ENCODE measurements at regions not wholly inside any gene's neighbourhood (a gene's known extent, or its start where the extent isn't known, plus 50 kb on each side); places are given as distances from the start of the nearest gene placed in this dataset.

GRCh38 chr20:23279836-23280235 lies 70.8 kb upstream of the NXT1 start:
- no peak for DNase-seq (ENCODE audit: low read depth)

GRCh38 chr20:23278172-23278571 lies 72.4 kb upstream of the NXT1 start:
- no peak for DNase-seq (ENCODE audit: low read depth)

DNA sequence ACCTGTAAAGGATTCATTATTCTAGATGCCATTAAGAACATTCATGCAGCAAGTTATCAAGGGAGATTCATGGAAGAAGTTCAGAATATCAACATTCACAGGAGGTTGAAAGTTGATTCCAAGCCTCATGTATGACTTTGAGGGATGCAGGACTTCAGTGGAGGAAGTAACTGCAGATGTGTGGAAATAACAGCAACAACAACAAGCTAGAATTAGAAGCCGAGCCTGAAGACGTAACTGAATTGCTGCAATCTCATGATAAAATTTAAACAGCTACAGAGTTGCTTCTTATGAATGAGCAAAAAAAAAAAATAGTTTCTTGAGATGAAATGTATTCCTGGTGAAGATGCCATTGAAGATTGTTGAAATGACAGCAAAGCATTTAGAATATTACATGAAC lies 73.3 kb upstream of the NXT1 start:
- no peak for DNase-seq (ENCODE audit: low read depth)

GRCh38 chr20:23273776-23274175 lies 76.8 kb upstream of the NXT1 start:
- no peak for DNase-seq (ENCODE audit: low read depth)

DNA sequence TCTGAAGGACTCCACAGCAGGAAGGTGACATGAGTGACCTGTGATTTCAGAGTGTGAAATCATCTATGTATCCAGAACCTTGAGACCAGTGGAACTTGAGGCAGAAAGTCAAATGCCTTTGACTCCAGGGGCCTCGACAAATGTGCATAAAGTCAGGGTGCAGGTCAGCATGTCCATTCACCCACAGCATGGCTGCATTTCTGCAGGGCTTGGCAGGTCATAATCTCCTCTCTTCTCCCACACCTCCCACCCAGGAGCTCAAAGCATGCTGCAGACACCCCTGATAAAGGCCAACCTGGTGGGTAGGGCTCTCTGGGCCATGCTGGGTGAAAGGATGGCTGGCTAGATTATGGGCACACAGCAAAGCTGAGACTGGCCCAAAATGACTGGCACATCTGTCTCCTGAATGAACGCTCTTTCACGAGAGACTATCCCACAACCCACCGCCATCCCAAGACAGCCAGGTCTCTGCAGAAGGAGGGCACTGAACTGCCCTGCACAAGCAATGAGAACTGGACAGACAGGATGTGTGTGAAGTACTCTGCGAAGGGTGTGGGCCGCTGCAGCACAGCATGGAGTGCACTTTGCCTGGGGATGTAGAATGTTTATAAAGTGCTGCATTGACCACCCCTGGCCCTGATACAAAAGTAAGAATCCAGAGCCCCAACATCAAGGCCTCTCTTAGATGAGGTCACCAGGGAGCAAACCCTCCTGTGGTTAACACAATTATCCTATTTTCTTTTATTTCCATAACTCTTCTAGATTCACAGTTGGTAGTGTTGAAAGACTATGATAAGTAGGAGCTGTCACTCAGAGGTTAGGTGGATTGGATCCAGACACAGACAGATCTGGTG lies 78.2 kb upstream of the NXT1 start:
- DNase-seq (ENCODE audit: low read depth), result no peak

DNA sequence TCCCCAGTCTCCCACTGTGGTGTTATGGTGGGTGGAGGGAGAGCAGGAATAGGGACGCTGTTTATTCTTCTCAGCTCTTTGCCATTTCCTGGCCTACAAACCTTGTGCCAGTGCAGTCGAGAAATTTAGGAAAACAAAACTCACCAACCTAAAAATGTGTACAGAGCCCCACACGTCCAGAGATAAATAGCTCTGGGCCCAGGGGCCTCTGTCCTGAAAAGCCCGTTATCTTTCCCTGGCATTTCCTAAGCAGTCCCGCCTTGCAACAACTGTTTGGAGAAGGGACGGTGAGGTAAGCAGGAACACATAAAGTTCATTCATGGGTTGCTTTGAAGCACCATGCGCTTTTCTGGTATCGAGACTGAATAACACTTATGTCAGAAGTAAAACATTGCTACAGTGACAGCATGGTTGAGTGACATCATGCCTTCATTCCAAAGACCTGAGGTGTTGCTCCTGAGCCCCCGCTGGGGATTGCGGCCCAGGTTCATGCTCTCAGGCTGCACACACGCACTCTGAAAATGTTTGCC lies 80.1 kb upstream of the NXT1 start:
- peak; percentile 91 for DNase-seq (ENCODE audit: low read depth)

- no peak for DNase-seq (ENCODE audit: low read depth)
These were observed 80.6 kb upstream of the NXT1 start for GRCh38 chr20:23269954-23270353.

GRCh38 chr20:23268792-23269354 lies 81.7 kb upstream of the NXT1 start:
- no peak for DNase-seq (ENCODE audit: low read depth)

DNA sequence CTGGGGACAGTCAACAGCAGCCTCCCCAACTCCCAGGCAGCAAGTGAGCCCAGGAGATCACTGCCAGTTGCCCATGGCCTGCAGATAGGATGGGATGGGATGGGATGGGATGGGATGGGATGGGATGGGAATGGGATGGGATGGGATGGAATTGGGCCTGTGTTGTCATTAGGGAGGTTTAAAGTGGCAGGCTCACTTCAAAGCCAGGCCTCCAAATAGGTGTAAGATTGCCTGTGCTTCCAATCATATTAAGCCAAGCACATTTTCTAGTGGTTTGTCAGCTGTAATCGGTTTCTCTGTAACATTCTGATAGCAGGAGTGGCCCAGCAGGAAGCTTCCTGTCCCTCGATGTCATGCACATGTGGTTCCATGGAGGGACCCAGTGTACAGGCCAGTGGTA lies 82.7 kb upstream of the NXT1 start:
- no peak for DNase-seq (ENCODE audit: low read depth)

DNA sequence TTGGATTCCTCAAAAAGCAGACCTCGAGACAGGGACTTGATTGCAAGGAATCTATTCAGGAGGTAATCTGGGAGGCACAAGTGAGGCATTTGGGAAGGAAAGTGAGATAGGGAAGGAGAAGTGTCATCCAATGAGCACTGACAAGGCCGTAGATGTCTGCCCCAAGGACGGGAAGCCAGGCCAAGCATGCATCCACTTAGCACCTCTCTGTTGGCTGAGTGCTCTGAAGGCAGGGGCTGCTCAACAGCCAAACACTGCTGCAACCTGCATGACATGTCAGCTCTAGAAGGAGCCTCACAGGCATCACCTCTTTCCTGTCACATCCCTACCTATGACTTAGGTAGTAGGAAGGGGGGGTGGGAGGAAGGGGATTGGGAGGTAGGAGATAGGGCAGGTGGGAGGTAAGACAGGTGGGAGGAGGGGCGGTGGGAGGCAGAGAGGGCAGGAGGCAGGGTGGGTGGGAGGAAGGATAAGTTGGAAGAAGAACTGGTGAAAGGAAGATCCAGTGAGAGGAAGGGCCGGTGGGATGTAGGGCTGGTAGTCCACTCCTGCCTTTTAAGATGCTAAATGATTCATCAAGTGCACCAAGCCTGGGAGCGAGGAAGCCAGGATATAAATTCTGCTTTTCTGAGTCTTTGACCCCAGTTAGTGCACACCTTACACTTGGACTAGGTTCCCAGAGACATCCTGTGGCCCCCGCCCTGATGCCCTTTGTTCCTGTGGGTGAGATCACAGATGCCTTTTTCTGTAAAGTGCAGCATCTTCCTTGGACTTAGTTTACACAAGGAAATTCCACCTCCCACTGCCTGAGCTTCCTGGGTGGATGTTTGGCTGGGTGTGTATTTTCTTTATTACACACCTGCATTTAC lies 83.8 kb upstream of the NXT1 start:
- no peak for DNase-seq (ENCODE audit: low read depth)

DNA sequence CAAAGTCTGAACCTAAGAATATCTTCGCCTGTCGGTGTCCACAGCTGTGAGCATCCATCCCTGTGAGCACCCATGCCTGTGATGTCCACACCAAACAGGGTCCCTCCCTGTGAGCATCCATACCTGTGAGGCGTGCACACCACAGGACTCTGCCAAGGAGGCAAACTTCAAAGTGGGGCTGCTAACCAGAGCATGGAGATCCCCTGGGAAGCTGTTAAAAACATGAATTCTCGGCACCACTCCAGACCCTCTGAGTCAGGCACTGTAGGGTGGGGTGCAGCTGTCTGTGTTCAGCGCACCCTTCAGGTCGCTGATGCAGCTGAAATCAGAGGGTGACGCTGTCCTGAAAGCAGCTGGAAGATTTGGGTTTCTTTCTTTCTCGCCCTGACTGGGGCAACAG lies 85.4 kb upstream of the NXT1 start:
- DNase-seq (ENCODE audit: low read depth), result no peak

DNA sequence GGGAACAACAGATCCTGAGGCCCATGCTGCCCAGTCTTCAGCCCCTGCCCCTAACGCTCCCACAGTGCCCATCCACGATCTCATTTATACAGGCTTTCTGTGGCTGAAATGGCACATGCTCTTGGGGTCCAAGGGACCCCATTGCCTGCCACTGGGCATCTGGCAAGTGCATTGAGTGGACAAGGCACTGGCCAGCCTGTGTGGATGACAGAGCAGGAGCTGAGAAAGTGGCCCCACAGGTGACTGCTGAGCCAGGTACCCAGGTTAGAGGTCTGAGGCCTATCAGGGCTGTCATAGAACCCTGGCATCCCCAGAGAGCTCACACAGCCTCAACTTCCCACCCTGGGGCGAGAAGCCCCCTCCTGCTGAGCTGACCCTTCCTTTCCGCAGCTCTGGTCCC lies 86.0 kb upstream of the NXT1 start:
- no peak for DNase-seq (ENCODE audit: low read depth)

DNA sequence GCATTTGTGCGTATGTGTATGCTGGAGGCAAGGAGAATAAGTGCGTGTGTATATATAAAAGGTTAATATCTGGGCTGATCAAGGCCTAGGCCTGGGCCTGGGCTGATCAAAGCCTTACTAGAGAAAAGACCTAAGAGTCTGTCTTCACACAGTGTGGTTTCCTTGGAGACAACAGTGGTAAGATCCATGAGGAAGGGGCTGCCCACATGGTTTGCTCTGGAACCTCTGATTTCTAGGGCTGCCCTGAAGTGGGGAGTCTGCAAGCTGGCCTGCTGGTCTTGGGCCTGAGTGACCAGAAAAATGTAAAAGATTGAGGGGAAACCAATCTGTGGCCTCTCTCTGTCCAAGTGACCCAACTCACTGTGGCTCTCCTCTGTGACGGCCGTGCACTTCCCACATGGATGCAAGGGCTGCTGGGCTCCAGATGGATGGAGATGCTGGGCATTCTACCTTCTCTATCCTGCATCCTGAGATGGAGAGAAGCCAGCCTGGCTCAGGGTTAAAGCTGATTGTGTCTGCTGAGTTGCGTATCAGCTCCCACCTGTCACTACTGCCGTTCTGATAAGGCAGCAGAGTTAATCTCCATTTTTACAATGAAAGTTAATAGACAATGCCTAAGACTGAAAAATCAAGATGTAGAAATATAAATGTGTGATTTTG lies 90.3 kb upstream of the NXT1 start:
- DNase-seq (ENCODE audit: low read depth), result no peak

DNA sequence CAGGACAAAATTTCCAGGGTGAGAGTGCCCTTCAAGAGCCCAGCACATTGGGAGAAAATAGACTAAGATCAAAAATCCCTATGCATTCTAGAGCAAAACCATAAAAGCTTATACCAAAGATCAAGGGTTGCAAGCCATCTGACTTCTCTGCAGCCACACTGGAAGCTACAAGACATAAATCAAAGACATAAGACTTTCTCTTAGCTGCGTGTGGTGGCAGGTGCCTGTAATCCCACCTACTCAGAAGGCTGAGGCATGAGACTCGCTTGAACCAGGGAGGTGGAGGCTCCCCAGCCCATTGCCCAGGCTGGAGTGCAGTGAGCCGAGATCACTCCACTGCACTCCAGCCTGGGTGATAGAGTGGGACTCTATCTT lies 91.9 kb upstream of the NXT1 start:
- no peak for DNase-seq (ENCODE audit: low read depth)

DNA sequence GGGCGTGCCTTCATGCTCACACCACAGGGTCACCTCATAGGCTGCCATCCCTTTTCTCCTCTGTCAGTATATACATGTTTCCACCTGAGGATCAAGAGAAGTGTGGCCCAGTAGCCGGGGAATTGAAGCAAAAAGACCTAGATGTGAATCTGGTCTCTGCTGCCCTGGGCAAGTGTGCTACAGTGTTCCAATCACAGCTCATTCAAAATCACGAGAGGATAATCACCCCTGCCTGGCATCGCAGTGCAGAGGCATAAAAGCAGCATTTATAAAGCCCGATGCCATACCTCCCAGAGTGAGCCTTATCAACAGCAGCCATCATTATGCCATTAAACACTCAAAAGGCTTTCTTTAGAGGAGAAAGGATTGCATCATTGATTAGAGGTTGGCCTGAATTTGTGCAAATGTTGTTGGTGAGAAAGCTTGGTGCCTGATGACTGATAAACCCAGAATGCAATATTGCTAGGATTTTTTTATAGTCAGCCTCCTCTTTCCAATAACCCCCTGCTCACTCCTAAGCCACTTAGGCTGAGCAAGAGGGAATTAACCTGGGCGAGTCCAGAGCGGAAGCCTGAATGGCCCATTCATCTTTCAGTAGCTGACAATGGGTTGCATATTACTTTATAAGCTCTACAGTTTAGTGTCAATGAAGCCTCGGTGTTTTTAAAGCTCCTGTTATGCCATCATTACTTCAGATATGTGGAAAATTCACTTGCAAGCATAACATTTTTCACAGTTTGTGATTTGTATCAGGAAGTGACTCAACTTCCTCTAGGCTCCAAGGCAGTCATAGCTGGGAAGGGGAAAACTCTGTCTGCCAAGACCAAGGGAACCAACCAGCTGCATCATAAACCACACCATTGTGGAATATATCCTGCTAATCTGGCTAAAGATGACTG lies 92.5 kb upstream of the NXT1 start:
- DNase-seq (ENCODE audit: low read depth), result peak; percentile 97

GRCh38 chr20:23257106-23257761 lies 93.4 kb upstream of the NXT1 start:
- peak; percentile 75 for DNase-seq (ENCODE audit: low read depth)

GRCh38 chr20:23255716-23256385 lies 94.7 kb upstream of the NXT1 start:
- no peak for DNase-seq (ENCODE audit: low read depth)

- DNase-seq (ENCODE audit: low read depth), result no peak
These were observed 95.5 kb upstream of the NXT1 start for GRCh38 chr20:23255106-23255505.

DNA sequence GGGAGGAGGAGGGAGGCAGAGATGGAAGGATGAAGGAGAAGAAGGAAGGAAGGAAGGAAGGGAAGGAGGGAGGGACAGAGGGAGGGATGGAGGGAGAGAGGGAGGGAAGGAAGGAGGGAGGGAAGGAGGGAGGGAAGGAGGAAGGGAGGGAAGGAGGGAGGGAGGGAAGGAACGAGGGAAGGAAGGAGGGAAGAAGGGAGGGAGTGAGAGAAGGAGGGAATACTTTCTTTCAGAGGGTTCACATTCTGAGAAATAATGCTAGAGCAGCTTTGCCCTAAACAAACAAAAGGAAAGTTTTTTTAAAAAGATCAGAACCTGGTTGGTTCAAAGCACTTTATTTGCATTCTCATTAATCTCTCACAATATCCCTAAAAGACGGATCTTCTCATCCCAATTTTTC lies 96.1 kb upstream of the NXT1 start:
- no peak for DNase-seq (ENCODE audit: low read depth)

GRCh38 chr20:23254034-23254433 lies 96.6 kb upstream of the NXT1 start:
- DNase-seq (ENCODE audit: low read depth), result no peak

Data from M059J (cell line).